T47D (cell line): ENCODE measurements at regions not wholly inside any gene's neighbourhood (a gene's known extent, or its start where the extent isn't known, plus 50 kb on each side); places are given as distances from the start of the nearest gene placed in this dataset.

Experiments
- DNase-seq, 2 experiments: peaks; one replicate each; pipeline versions ENCODE4 v3.0.0 to v3.0.0-alpha.2; 2011 to 2012; ENCODE audit warnings: low read depth in 1 of 2, low spot score in 1 of 2
- JUND ChIP-seq: IDR thresholded peaks from 2 replicates; pipeline ENCODE4 v1.6.1; 2012; ENCODE audit warnings: low read depth
- in situ Hi-C: cut with HindIII; loops from 2 replicates; pipeline ENCODE4 v1.10.0; 2016; ENCODE audit warnings: low sequenced_read_pairs, low pct_unique_long_range_greater_than_20kb

- in situ Hi-C loops = no loop called here
- DNase-seq = no peak
- TF ChIP-seq JUND = no peak
Observed at GRCh38 chr1:82454431-82454830, 653.7 kb downstream of the ADGRL2 start.

GRCh38 chr1:82453511-82454185 lies 652.9 kb downstream of the ADGRL2 start:
- no peak for DNase-seq
- TF ChIP-seq JUND = no peak
- in situ Hi-C loops = no loop called here

GRCh38 chr1:82452096-82452495 lies 651.4 kb downstream of the ADGRL2 start:
- TF ChIP-seq JUND = no peak
- no peak for DNase-seq
- in situ Hi-C loops = no loop called here

- no peak for DNase-seq
- in situ Hi-C loops = no loop called here
- TF ChIP-seq JUND = no peak
Observed at GRCh38 chr1:82451191-82451590, 650.5 kb downstream of the ADGRL2 start.

GRCh38 chr1:82449506-82450057 lies 648.8 kb downstream of the ADGRL2 start:
- in situ Hi-C loops = no loop called here
- no peak for DNase-seq

GRCh38 chr1:82446955-82447354 lies 646.2 kb downstream of the ADGRL2 start:
- no peak for DNase-seq
- in situ Hi-C loops = no loop called here
- TF ChIP-seq JUND = no peak

More at GRCh38 chr1:82449506-82450057, 648.8 kb downstream of the ADGRL2 start:
- no peak for TF ChIP-seq JUND

- in situ Hi-C loops = no loop called here
- TF ChIP-seq JUND = no peak
- DNase-seq = no peak
Observed at GRCh38 chr1:82446236-82446635, 645.5 kb downstream of the ADGRL2 start.

- no peak for TF ChIP-seq JUND
- in situ Hi-C loops = no loop called here
- no peak for DNase-seq
Observed at GRCh38 chr1:82445827-82446226, 645.1 kb downstream of the ADGRL2 start.

- in situ Hi-C loops = no loop called here
- TF ChIP-seq JUND = no peak
- no peak for DNase-seq
Observed at GRCh38 chr1:82445132-82445531, 644.4 kb downstream of the ADGRL2 start.

GRCh38 chr1:82441402-82441801 lies 640.7 kb downstream of the ADGRL2 start:
- no peak for TF ChIP-seq JUND
- DNase-seq = peak in 1 of 2 experiments; percentile 18
- in situ Hi-C loops = no loop called here

GRCh38 chr1:82423174-82423815 lies 622.6 kb downstream of the ADGRL2 start:
- no peak for TF ChIP-seq JUND
- in situ Hi-C loops = no loop called here

GRCh38 chr1:82421782-82422181 lies 621.0 kb downstream of the ADGRL2 start:
- TF ChIP-seq JUND = no peak
- in situ Hi-C loops = no loop called here
- no peak for DNase-seq

More at GRCh38 chr1:82423174-82423815, 622.6 kb downstream of the ADGRL2 start:
- no peak for DNase-seq

GRCh38 chr1:82420584-82420983 lies 619.9 kb downstream of the ADGRL2 start:
- in situ Hi-C loops = no loop called here
- TF ChIP-seq JUND = no peak

GRCh38 chr1:82411605-82412004 lies 610.9 kb downstream of the ADGRL2 start:
- no peak for DNase-seq
- no peak for TF ChIP-seq JUND
- in situ Hi-C loops = no loop called here

More at GRCh38 chr1:82420584-82420983, 619.9 kb downstream of the ADGRL2 start:
- no peak for DNase-seq
